C4-2B (cell line): ENCODE measurements at regions not wholly inside any gene's neighbourhood (a gene's known extent, or its start where the extent isn't known, plus 50 kb on each side); places are given as distances from the start of the nearest gene placed in this dataset.

Source experiments
- H3K27ac ChIP-seq: fragments of 450-650 bp; 2 replicates; pipeline ENCODE4 v1.5.1; 2017
- ZFX ChIP-seq: fragments of 450-650 bp; IDR thresholded peaks from 2 replicates; pipeline ENCODE4 v1.6.1; 2017
- TF ChIP-seq, protein P1 (sequence below): fragments of 450-650 bp; conservative IDR thresholded peaks from 2 replicates; pipeline ENCODE4 v1.5.1; 2017; ENCODE audit warnings: mild to moderate bottlenecking

DNA sequence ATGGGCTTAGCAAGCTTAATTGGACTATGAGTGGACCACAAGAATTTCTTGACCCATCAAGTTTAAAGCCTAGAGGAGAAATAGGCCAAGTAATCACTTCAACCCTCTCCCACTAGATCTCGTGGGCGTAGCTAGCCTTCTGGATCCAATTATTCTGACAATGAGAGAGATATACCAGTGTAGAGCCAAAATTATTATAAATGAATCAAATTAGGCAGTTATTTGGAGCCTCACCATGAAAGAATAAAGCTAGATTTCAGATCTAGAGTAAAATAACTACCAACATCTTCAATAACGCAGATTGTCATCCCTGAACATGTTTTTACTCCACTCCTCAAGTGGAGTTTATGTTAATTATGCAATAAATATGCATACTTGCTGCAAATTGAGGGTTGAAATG lies 143.9 kb upstream of the CDH20 start:
- H3K27ac ChIP-seq, result no peak overlapping the region
- TF ChIP-seq, protein P1, sequence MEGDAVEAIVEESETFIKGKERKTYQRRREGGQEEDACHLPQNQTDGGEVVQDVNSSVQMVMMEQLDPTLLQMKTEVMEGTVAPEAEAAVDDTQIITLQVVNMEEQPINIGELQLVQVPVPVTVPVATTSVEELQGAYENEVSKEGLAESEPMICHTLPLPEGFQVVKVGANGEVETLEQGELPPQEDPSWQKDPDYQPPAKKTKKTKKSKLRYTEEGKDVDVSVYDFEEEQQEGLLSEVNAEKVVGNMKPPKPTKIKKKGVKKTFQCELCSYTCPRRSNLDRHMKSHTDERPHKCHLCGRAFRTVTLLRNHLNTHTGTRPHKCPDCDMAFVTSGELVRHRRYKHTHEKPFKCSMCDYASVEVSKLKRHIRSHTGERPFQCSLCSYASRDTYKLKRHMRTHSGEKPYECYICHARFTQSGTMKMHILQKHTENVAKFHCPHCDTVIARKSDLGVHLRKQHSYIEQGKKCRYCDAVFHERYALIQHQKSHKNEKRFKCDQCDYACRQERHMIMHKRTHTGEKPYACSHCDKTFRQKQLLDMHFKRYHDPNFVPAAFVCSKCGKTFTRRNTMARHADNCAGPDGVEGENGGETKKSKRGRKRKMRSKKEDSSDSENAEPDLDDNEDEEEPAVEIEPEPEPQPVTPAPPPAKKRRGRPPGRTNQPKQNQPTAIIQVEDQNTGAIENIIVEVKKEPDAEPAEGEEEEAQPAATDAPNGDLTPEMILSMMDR, result no peak
- TF ChIP-seq ZFX, result no peak

DNA sequence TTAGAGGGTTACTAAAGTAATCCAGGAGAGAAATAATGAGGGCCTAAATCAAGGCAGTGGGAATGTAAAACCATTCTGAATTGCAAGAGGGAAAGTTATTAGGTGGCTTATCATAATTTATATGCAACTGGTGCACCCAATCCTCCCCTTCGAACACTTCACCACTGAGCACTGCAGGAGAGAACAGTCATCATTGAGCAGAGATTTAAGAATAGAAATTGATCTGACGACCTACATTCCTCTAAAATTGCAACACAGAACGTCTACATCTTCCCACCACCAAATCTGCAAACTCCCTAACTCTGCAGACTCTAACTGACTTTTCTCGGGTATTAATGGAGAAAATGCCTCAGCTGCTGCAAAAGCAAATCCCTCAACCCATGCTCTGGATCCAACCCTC lies 138.5 kb upstream of the CDH20 start:
- TF ChIP-seq, protein P1, result no peak
- no peak for TF ChIP-seq ZFX
- no peak overlapping the region for H3K27ac ChIP-seq

- H3K27ac ChIP-seq, result no peak overlapping the region
- TF ChIP-seq ZFX, result no peak
- TF ChIP-seq, protein P1, result no peak
Observed at GRCh38 chr18:61196750-61197149, 136.5 kb upstream of the CDH20 start.

- H3K27ac ChIP-seq, result no peak overlapping the region
- no peak for TF ChIP-seq ZFX
- TF ChIP-seq, protein P1, result no peak
Observed at GRCh38 chr18:61198486-61198885, 134.7 kb upstream of the CDH20 start.

DNA sequence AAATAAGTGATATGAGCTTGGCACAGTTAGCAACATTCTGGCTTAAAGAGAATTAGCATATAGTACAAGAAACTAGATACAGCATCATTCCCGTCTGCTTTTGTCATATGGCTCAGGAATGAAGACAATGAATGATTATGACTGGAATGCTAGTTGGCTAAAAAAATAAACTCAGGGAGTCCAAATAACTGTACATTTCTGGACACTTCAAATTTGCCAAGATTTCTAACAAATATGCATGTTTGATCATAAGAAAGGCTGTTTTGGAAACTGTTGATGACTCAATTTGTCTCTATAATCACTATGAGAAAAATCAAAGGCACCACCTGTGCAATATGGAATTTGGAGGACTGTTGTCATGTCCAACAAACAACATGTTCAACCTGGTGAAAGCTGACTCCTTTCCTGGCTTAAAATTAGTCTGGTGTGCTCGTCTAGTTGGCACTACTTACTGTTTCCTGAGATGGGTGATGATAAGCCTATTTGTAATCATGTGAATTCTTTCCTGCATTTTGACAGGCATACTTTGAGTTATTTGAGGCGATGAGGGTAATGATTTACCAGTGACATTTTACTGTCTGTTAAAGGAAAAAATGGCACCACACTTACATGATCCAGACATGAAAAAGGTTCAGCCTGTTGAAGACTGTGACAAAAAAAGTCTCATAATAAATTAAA lies 133.9 kb upstream of the CDH20 start:
- H3K27ac ChIP-seq, result no peak overlapping the region
- no peak for TF ChIP-seq ZFX
- TF ChIP-seq, protein P1, result no peak

DNA sequence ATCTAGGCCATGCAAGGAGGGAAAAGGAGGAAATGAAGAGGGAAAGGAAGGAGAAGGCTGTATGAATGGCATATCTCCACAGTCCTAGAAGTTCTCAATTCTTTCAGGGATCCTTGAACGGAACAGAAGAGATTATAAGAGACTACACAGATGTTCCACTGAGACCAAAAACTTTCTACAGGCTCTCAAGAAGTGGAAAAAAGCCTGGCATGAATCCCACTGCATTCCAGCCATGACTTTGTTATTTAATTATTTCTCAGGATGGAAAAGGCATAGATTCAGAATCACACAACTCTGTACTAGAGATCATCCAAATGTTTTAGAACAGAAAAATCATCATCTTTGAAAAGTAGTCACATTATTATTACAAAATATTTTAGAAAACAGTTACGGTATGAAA lies 131.7 kb upstream of the CDH20 start:
- H3K27ac ChIP-seq, result no peak overlapping the region
- TF ChIP-seq ZFX, result no peak
- TF ChIP-seq, protein P1, result no peak

GRCh38 chr18:61203151-61203550 lies 130.1 kb upstream of the CDH20 start:
- TF ChIP-seq, protein P1, result no peak
- TF ChIP-seq ZFX, result no peak
- H3K27ac ChIP-seq, result no peak overlapping the region
